ENCODE measurements at regions not wholly inside any gene's neighbourhood (a gene's known extent, or its start where the extent isn't known, plus 50 kb on each side); places are given as distances from the start of the nearest gene placed in this dataset.

DNA sequence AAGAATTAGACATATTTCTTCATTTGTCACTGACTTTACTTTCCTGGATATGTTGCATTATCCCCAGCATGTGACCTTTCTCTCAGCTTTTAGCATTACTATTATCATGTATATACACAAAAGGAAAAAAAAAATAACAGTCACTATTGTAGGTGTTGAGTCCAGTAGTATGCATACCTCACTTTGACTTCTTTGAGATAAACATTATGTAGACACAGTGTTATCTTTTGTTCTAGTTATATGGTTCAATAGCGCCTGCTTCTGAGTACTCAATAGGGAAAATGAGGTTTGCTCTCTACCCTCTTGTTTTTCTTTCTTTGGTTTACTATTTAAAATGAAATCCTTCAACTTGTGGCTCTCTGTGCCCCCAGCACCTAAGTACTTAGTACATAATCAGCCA is 409.6 kb upstream of the PKN2 start:
- DNase-seq, result no peak

DNA sequence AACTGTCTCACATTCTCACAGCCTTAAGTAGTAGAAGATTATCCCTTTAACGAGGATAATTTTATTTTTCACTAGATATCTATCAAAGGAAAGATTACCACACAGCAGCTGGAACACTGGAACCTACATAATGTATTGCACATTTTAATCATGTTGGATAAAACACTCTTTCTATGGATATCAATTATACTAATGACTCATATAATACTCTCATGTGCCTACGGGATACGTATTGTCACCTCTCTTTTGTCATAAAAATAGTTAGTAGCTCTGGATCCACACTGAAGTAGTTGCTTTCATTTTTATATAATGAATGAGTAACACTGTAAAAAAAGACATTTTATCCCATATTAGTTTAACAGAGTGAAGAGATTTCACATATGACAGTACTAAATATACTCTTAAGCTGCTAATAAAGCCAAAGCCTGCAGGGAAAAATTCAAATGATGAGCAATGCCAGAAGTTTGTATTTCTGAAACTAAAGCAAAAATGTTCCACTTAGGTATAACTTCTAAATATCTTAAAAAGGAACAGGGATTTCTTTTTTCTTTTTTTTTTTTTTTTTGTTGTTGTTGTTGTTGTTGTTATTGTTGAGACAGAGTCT is 408.7 kb upstream of the PKN2 start:
- DNase-seq, result no peak

DNA sequence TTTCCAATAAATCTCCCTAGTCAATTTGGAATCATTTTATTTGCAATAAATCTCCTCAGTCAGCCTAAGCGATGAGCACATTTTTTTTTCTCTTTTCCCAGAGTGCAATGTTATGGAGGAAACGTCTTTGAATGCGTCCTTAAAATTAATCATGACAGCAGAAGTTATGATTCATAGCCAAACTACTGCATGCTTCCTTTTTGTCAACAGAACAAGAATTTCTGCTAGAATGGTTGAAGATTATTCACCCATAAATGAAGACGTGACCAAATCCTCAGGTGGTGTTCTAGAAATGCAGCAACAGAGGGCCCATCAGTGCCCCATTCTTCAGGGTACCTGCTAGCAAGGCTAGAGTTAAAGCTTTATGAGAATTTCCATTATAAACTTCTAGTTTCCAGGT is 407.9 kb upstream of the PKN2 start:
- DNase-seq, result no peak

DNA sequence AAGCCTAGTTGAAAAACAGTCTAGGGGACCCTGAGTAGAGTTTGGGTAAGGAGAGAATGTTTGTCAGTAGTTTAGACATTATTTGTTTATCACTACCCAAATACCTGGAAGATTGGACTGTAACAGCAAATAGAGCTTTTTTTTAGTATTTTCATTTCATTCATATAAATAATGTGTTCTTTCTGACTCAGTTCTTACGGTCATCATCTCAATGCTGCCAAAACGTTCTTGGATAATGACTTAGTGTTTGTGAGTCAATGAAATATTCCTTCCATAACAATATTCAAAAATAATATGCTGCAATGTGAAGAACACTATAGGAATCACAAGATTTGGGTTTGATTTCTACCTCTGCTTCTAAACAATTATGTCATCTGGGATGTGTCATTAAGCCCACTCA is 400.0 kb upstream of the PKN2 start:
- no peak for DNase-seq

DNA sequence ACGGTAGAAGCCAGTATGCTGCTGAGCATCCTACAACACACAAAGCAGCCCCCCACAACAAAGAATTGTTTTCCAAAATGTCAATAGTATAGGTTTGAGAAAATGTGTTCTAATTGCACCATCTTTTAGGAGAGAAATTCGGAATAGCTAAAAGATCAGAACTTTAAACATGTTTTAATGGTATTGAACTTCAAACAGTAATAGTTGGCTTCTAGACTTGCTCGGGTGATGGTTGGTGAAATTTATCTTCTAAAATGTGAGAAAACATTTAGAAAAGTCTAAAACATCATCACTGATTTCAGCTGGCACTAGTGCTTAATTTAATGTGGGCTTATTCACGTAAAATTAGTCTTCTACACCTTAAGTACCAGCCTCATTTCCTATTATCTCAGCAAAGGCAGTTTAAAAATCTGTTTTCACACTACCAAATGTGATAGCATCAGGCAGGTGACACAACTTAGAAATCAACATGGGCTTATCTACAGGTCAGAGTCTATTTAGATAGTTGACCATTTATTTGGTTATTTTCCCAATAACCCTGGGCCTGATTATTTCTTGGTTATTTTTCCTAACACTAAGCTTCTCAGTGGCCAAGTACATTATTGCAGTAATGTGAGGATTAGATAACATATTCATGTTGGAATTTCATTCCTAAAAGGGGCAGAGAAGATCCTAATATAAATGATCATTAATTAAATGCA is 399.3 kb upstream of the PKN2 start:
- no peak for DNase-seq

DNA sequence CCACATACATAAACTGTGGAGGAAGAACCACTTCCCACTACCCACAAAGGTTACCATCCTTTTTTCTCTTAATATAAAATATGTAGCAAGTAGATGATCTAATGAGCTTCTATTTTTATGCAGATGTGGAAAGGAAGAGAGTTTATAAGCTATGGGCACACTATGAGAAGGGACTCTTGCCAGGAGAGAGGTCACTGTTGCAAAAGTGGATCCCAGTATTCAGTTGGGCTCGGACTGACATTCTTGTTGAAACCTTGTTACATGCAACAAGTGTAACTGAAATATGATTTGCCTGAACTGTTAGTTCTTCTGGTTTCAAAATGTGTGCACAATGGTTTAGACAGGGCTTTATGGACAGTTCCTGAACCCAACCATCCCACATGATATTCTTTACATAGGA is 397.4 kb upstream of the PKN2 start:
- DNase-seq, result no peak

DNA sequence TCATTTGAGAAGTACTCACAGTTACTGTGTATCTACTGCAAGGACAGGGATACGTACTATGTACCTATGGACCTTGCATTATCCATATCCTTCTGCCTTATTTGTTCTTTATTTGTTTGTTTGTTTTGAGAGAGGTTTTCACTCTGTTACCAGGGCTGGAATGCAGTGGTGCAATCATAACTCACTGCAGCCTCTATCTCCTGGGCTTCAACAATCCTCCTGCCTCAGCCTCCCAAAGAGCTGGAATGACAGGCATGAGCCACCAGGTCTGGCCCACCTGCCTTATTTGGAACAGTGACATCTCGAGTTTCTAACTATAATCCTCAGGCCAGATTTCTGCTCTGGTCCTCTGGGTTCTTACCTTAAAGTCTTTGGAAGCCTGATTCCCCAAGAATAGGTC is 395.5 kb upstream of the PKN2 start:
- DNase-seq, result no peak

DNA sequence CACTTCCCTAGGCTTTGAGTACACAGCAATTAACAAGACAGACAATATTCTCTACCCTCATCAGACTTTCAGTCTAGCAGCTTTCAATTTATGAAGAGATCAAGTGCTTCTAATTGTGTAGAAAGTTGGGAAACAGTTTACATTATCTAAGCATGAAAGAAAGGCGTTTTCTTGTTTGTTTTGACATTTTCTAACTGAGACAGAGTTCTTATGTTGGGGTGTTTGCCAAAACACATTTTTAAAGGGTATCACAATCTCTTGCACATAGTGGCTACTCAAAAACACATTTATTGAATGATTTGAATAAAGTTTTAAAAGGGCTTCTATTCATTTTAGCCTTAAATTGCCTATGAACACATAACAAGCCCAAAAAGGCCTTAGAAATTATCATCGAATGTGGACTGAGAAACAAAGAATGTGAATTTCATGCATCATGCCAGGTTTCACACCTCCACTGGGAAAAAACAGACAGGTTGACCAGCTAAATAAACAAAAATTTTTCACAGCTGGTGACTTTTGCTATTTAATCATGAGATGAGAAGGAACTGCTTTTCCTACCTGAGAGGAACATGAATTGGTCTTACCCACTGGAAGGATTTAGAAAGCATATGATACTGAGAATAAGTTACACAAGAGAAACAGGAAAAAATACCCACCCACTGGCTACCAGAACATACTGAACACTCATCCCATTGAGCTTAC is 394.5 kb upstream of the PKN2 start:
- DNase-seq, result no peak

DNA sequence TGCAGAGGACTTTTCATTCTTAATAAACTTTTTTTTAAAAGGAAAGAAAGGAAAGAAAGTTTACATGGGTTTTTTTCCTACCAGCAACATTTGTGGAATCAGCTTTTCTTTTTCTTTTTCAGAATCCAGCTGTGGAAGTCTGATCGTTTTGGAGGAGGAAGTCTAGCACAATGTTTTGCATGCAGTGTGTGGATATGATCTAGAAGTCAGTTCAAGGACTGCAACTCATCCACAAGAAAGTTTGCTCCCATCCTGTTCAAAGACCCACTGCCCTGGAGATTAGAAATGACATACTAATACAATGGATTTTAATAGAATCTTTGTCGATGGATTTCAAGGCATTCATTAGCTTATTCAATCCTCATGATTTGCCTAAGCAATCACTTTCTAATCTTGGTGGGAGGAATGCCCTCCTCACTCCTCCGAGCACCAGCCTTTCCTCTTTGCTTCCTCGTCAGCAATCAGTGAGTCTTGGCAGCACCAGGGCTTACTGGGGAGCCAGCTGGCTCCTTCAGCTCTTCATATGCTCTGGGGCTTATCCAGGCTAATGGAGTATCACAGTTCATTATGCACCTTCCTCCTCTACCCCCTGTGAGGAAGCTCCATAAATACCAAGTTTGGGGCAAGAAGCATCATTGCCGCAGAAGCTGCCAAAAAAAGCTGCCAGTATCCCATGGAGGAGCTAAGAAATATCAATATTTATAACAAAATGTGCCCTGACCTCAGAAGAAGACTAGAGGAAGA is 392.3 kb upstream of the PKN2 start:
- DNase-seq, result no peak

DNA sequence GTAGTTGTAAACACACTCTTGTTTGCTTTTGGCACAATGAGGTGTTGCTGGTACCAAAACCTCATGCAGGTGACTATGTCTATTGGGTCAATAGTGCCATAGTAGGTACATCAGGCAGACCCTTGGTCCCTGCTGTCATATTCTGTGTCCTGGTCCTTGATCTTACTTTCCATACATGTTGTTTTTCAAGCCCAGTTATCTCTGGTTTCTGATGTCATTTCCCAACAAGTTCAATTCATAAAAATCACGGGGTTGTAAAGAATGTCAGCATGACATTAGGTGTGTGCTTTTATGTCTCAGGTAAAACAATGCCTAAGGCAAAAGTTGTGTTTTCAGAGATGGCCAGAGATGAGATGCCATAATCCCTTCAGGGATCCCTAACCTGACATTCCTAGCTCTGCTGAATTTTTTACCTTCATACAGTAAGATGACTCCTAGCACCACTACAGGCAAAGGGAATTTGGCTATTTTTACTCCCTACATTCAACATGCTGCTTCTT is 390.3 kb upstream of the PKN2 start:
- no peak for DNase-seq

DNA sequence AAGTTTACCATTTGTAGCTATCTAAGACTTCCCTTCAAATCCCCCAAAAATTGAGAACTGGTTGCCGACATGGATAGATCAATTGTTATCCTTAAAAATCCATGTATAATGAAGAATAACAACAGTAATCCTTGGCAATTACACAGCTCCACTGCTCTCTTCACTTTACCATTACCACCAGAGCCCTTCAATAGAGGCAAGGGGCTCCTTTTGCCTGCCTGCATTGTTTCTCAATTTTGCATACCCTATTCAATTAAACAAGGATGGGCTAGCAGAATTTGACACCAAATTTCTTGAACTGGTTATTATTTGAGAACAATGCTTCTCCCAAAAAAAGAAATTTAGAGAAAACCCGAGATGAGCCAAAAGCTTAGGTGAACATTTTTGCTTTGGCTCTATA is 387.8 kb upstream of the PKN2 start:
- no peak for DNase-seq

DNA sequence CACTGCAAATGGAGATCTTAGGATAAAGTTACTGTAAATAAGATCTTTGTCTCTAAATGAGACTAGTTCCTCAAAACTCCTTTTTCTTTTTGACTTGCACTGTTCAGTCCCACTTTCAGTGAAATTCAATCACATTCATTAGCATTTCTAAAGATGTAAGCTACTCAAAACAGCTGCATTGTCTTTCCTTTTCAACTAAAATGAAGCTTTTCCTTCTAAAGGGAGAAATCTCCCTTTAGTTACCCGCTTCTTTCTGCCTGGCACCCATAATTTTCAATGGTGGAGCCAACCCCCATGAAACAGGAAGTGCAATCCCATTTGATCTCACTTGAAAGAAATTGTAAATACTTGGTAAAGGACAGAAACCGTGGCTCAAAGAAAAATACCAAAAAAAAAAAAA is 387.4 kb upstream of the PKN2 start:
- DNase-seq, result no peak

DNA sequence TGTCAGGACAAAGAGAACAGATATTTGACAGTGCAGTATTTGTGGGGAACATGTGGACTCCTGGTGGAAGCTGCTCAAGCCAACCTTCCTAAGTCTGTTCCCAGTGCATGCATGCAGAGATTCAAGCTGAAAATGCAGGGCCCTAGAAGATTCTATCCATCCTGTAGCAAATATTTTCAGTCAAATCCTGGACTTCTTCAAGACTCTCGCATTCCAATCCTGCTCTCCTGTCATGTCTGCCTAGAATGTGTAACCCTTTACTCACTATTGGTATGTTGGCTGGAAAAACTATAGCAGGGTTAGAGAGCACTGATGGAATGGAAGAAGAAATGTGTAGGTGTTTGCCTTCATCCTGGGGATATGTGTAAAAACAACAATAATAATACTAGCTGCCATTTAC is 385.6 kb upstream of the PKN2 start:
- no peak for DNase-seq

DNA sequence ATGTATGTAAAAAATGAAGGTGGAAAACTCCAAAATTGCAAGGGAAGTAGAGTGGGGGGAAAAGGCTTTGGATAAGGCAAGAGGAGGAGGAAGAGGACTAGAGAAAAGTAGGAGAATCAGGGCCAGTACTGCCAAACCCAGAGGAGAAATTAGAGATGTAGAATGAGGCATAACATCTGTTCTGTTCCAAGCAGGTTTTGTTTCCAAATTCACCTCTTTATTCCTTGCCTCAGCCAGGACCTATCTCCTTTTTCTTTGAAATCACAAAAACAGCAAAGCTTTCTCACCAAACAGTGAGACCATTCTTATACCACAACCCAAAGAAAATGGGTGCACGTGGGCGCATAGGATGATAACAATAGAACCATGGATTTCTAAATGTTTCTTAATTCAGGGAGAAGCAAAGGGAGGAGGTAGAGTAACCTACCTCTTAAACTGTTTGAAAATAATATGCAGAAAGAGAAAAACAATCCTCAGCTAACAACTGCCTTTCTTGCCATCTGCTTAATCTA is 383.3 kb upstream of the PKN2 start:
- DNase-seq, result no peak

DNA sequence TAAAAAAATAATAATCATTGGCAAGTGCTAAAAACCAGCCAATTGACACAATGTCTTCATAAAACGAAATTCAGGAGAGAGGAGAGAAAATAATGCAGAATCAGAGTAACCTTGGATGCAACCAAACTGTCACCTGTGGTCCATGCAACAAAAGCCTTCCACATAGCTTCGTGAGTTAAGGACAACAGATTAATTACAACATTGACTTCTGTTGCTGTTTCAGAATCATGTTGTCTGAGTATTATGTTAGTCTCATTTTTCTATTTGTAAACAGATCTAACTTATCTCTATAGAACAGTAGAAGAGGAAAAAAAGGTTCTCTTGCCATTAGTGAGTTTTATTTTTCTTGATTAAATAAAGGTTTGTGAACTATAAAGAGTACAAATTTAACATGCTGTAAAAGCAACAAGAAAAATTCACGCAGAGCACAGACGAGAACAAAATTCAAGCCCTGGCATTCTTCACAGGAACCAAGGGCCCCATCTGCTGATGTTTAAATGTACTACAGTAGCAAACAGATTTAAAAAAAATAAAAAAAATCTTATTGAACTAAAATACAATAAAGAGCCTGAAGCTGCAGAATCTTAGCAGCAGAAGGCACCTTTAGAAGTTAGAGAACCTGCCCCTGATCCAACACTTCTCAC is 381.1 kb upstream of the PKN2 start:
- no peak for DNase-seq

DNA sequence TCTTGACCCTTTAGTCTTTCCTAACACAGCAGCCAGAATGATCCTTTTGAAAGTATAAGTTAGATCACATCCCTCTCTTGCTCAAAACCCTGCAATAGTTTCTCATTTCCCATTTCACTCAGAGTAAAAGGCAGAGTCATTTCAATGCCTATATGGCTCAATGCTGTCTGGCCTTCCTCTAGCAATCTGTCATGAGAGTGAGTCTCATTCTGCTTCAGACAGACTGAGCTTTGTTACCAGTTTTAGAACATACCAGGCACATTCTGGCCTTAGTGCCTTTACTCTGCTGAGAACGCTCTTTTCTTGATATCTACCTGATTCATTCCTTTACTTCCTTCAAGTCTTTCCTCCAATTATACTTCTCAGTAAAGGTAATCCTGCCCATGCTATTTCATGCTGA is 372.8 kb upstream of the PKN2 start:
- no peak for DNase-seq

DNA sequence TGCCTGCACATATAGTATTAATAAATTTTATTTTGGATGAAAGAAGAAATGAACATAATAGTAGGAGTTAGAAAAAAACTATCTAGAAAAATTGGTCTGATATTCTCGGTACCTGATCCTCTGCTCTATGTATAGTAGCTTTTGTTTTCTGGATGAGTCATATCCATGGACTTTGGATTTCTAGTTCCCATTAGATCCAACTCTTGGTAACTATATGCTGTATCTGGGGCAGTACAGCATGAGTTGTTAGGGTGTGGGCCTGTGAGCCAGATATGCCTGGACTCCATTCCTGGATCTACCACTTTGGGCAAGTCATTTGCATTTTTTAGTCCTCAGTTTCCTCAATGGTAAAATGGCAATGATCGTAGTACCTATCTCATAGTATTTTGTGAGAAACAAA is 372.2 kb upstream of the PKN2 start:
- DNase-seq, result no peak

DNA sequence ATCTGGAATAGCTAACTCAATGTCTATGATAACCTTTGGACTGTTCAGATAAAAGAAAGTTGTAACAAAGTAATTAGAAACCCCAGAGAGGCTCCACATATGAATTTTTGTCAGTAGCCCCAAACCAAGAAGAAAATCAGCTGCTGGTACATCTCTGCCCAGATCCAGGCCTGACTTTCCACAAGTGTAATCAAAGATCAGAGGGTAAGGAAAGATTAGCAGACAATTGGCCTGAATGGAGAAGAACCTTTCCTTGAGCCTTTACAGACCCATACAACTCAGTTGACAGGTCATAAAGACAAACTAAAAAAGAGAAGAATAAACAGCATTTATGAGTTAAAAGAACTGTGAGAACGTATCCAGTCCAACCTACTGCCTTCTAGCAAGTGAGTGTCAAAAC is 366.7 kb upstream of the PKN2 start:
- no peak for DNase-seq

DNA sequence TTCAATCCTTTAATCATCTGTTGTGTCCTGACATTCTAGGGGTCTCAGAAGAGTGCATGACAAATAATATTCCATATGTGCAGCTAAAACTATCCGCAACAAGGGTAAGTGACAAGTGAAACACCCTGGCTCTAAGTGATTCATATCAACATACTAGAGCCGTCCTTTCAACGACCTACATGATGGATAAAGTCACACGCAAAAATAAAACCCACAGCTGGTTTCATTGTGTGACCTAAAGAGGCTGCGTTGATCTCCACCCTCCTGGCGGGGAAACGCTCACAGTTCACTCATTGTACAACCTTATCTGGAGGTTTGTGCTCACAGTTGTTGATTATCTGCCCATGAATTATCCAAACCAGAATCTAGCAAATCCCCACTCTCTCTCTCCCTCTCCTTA is 365.3 kb upstream of the PKN2 start:
- no peak for DNase-seq

DNA sequence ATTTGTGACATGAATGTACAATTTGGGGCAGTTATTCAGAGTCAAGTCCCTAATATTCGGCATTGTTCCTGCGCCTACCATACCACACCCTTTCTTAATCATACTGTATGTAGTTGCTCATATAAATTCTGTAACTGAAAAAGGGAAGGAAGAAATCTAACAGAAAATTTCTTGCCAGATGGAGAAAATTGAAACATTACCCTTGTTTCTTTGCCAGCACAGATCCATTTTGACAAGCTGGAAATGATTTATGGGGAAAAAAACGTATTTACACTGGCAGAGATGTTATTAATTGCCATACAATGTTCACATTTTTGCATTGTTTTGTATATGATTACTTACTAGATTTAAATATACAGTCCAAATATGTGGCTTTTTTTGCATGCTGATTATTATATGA is 363.8 kb upstream of the PKN2 start:
- DNase-seq, result no peak

DNA sequence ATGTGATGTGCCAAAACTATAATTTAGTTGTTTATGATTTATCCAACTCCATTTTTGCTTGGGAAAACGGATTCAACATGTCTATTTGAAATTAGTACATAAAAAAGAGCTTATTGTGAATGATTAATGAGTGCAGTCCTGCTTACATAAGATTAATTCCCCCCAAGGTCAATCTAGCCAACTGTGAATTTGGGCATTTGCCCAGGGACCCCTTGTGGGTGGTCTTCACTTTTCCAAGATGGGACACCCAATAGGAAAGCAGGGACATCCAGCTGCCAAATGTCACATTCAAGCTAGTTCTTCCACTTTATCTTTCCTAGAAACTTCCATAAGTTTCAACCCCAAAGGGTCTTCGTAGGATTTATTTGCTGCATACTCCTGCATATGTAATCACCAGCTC is 362.4 kb upstream of the PKN2 start:
- DNase-seq, result no peak

DNA sequence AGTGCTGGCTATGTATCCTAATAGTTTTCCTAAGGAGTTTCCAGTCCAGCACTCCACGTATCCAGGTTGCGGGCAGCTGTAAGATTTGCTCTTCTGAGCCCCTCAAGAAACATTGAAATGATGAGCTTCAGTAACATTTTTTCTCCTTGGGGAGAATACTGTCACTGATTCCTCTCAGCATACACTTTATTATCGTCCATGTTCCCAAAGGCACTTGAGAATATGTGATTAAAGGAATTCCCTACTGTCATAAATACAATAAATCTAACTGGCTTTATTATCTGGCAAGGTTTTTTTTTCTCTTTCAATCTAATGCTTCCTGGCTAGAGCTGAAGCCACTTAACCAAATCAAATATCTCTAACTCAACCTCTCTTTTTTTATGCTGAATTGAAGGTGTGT is 359.2 kb upstream of the PKN2 start:
- no peak for DNase-seq

Data from activated gamma-delta T cell treated with Interleukin-2 at 50 U/mL for 16 hours (primary cell).